GM12878 (cell line): ENCODE measurements at regions not wholly inside any gene's neighbourhood (a gene's known extent, or its start where the extent isn't known, plus 50 kb on each side); places are given as distances from the start of the nearest gene placed in this dataset.

Experiments used
- ATAC-seq: fragments of 200-7000 bp; cut with Tn5 transposase; 3 replicates; pipeline ENCODE4 v1.9.1; 2020; ENCODE audit warnings: mild to moderate bottlenecking, moderate library complexity
- BruUV-seq: library from RNA; stranded (reverse); fragments of 400-500 nt; replicated peaks from 2 replicates; lab custom pipeline; 2021; lab: Mats Ljungman, UMichigan
- CTCF ChIA-PET: fragments of 300-600 bp; sonication (Branson Sonifier 250); formaldehyde crosslinking; extraction: SDS; loops from one replicate; lab custom pipeline; 2021; ENCODE audit warnings: inconsistent platforms; lab: Yijun Ruan, JAX
- POLR2A ChIA-PET: fragments of 350-600 bp; formaldehyde crosslinking; extraction: SDS; loops from one replicate; lab custom pipeline; 2021; ENCODE audit warnings: inconsistent platforms; lab: Charles Lee
- RAD21 ChIA-PET: fragments of 300-600 bp; sonication (Branson Sonifier 250); formaldehyde crosslinking; loops from one replicate; lab custom pipeline; 2023; ENCODE audit warnings: antibody characterized with exemption; ENCODE audit not compliant: unreplicated experiment; lab: Charles Lee
- SMC1A ChIA-PET: fragments of 300-600 bp; sonication (Branson Sonifier 250); formaldehyde crosslinking; loops from one replicate; lab custom pipeline; 2023; ENCODE audit not compliant: unreplicated experiment, uncharacterized antibody; lab: Charles Lee
- DNase-seq: peaks from one replicate; pipeline ENCODE4 v3.0.0-alpha.2; 2011; ENCODE audit warnings: low read depth, low spot score
- FAIRE-seq: peaks from 3 replicates; lab custom pipeline; 2011; peaks lifted over from hg19 to GRCh38; lab: Jason Lieb, UNC
- H2AFZ ChIP-seq: 2 replicates; pipeline ENCODE4 v1.6.0; 2011; ENCODE audit warnings: low read depth, low read length, control low read depth; ENCODE audit not compliant: control insufficient read depth
- H3K27ac ChIP-seq: 2 replicates; pipeline ENCODE4 v1.5.1; 2011; ENCODE audit warnings: control low read depth; ENCODE audit not compliant: control insufficient read depth, insufficient read depth
- H3K27me3 ChIP-seq, 2 experiments: replicated peaks in 1 of 2; 2 replicates each; pipeline versions ENCODE4 v1.6.0 to v1.6.1; 2011; ENCODE audit warnings: low read length in 1 of 2; ENCODE audit not compliant: control insufficient read depth in 2 of 2, insufficient read depth in 2 of 2
- H3K36me3 ChIP-seq, 2 experiments: 2 replicates each; pipeline ENCODE4 v1.5.1; 2011; ENCODE audit warnings: low read length in 1 of 2; ENCODE audit not compliant: control insufficient read depth in 2 of 2, insufficient read depth in 2 of 2
- H3K4me1 ChIP-seq: 2 replicates; pipeline ENCODE4 v1.6.1; 2011; ENCODE audit warnings: mild to moderate bottlenecking, low read length, moderate library complexity, mixed read lengths; ENCODE audit not compliant: control insufficient read depth, insufficient read depth
- H3K4me2 ChIP-seq: 2 replicates; pipeline ENCODE4 v1.6.0; 2011; ENCODE audit warnings: control low read depth; ENCODE audit not compliant: control insufficient read depth, insufficient read depth
- H3K4me3 ChIP-seq: fragments of 200-600 bp; sonication (generic); 2 replicates; pipeline ENCODE4 v1.5.1; 2016
- H3K79me2 ChIP-seq: 2 replicates; pipeline ENCODE4 v1.6.0; 2011; ENCODE audit warnings: low read length; ENCODE audit not compliant: control insufficient read depth, insufficient read depth
- H3K9ac ChIP-seq: 2 replicates; pipeline ENCODE4 v1.8.0; 2011; ENCODE audit warnings: low read length, control low read depth, mixed read lengths; ENCODE audit not compliant: control insufficient read depth, insufficient read depth
- H3K9me3 ChIP-seq: replicated peaks from 3 replicates; pipeline ENCODE4 v1.5.1; 2011; ENCODE audit warnings: mild to moderate bottlenecking, low read length; ENCODE audit not compliant: control insufficient read depth, insufficient read depth
- H4K20me1 ChIP-seq: 2 replicates; pipeline ENCODE4 v1.6.0; 2011; ENCODE audit not compliant: control insufficient read depth, insufficient read depth
- CREB1 ChIP-seq: IDR thresholded peaks from 2 replicates; pipeline ENCODE4 v1.6.1; 2012; ENCODE audit warnings: low read depth, mild to moderate bottlenecking, inconsistent platforms
- E4F1 ChIP-seq: fragments of 450-650 bp; IDR thresholded peaks from 2 replicates; pipeline ENCODE4 v1.6.1; 2018; ENCODE audit warnings: borderline replicate concordance, mild to moderate bottlenecking; ENCODE audit not compliant: partially characterized antibody
- LARP7 ChIP-seq: fragments of 450-650 bp; IDR thresholded peaks from 2 replicates; pipeline ENCODE4 v1.6.1; 2017; ENCODE audit warnings: mild to moderate bottlenecking
- NFXL1 ChIP-seq: fragments of 450-650 bp; IDR thresholded peaks from 2 replicates; pipeline ENCODE4 v1.6.1; 2017; ENCODE audit warnings: antibody characterized with exemption, mild to moderate bottlenecking, borderline replicate concordance
- POLR2AphosphoS2 ChIP-seq: IDR thresholded peaks from 2 replicates; pipeline ENCODE4 v1.6.1; 2011; ENCODE audit warnings: low read depth, mild to moderate bottlenecking, low read length, improper control_type of control experiment, moderate library complexity
- SMAD5 ChIP-seq: IDR thresholded peaks from 2 replicates; pipeline ENCODE4 v1.6.1; 2016; ENCODE audit warnings: antibody characterized with exemption, low read depth
- TCF7 ChIP-seq: IDR thresholded peaks from 2 replicates; pipeline ENCODE4 v1.6.1; 2014; ENCODE audit warnings: antibody characterized with exemption, borderline replicate concordance
- WGBS: methylation state at CpG from one replicate; pipeline ENCODE4 v1.1.6; 2016; ENCODE audit warnings: low lambda C conversion rate; ENCODE audit not compliant: insufficient replicate concordance, insufficient coverage; ENCODE audit errors: missing lambda C conversion rate; 5-methylcytosine and 5-hydroxymethylcytosine counted together
- in situ Hi-C: fragments of 300-500 bp; cut with MboI; formaldehyde crosslinking; loops from 9 replicates; pipeline ENCODE4 v1.14.3; 2018; ENCODE audit warnings: mixed read lengths
- intact Hi-C: fragments of 100-400 bp; cut with micrococcal nuclease; formaldehyde crosslinking; loops from one replicate; pipeline ENCODE4 v1.14.2; 2022; ENCODE audit not compliant: unreplicated experiment
- TF ChIP-seq, protein P1 (sequence below): fragments of 450-650 bp; formaldehyde crosslinking; IDR thresholded peaks from 2 replicates; pipeline ENCODE4 v1.4.0; 2022; ENCODE audit warnings: mild to moderate bottlenecking, moderate library complexity

DNA sequence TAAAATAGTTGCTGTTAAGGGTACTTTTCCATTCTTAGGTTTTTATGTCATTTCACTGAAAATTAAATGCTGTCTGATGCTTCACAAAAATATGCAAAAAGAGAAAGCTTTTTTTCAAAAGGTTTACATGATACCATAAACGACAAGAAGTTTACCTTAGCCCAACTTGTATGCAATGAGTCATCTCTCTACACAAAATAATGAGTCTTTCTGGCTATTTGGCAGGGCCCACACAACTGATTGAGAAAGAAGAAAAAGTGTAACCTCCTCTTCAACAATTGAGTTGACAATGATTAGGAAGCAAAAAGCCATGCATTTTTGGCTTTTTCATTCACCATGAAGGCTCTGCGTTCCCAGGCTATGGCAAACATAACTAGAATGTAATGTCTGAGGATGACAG is 165.4 kb upstream of the CPNE8 start:
- no TSS peak for BruUV-seq
- FAIRE-seq (no peak), DNase-seq (no peak), ATAC-seq (no peak)
- Histone ChIP-seq H3K79me2 (no peaks in the 10 kb centered on the region), H4K20me1 (no peaks in the 10 kb centered on the region), H3K4me1 (no peaks in the 10 kb centered on the region), H2AFZ (no peak overlapping the region), H3K9me3 (no peaks in the 10 kb centered on the region), H3K9ac (no peak overlapping the region), H3K27me3 (no peaks in the 10 kb centered on the region), H3K4me2 (no peak overlapping the region), H3K36me3 (no peaks in the 10 kb centered on the region), H3K4me3 (no peak overlapping the region), H3K27ac (no peak overlapping the region)
- CTCF ChIA-PET: no interaction called here
- in situ Hi-C loops (no loop called here), intact Hi-C loops (no loop called here)
- TF ChIP-seq E4F1 (no peak), LARP7 (no peak), TCF7 (no peak), NFXL1 (no peak), SMAD5 (no peak), POLR2AphosphoS2 (no peak), CREB1 (no peak)
- TF ChIP-seq, protein P1, sequence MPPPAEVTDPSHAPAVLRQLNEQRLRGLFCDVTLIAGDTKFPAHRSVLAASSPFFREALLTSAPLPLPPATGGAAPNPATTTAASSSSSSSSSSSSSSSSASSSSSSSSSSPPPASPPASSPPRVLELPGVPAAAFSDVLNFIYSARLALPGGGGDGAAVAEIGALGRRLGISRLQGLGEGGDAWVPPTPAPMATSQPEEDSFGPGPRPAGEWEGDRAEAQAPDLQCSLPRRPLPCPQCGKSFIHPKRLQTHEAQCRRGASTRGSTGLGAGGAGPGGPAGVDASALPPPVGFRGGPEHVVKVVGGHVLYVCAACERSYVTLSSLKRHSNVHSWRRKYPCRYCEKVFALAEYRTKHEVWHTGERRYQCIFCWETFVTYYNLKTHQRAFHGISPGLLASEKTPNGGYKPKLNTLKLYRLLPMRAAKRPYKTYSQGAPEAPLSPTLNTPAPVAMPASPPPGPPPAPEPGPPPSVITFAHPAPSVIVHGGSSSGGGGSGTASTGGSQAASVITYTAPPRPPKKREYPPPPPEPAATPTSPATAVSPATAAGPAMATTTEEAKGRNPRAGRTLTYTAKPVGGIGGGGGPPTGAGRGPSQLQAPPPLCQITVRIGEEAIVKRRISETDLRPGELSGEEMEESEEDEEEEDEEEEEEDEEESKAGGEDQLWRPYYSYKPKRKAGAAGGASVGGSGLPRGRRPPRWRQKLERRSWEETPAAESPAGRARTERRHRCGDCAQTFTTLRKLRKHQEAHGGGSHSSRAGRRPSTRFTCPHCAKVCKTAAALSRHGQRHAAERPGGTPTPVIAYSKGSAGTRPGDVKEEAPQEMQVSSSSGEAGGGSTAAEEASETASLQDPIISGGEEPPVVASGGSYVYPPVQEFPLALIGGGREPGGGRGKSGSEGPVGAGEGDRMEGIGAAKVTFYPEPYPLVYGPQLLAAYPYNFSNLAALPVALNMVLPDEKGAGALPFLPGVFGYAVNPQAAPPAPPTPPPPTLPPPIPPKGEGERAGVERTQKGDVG (CRISPR knock-in tag): no peak
- RAD21 ChIA-PET: no interaction called here
- SMC1A ChIA-PET: no interaction called here
- POLR2A ChIA-PET: no interaction called here
- 0% methylated on average over 2 of the region's 2 CpGs for WGBS
